A673 (cell line): ENCODE measurements at regions not wholly inside any gene's neighbourhood (a gene's known extent, or its start where the extent isn't known, plus 50 kb on each side); places are given as distances from the start of the nearest gene placed in this dataset.

Experiments
- BruUV-seq: library from RNA; stranded (reverse); fragments of 400-500 nt; replicated peaks from 2 replicates; lab custom pipeline; 2021; lab: Mats Ljungman, UMichigan
- CTCF ChIA-PET: fragments of 300-600 bp; sonication (Branson Sonifier 250); formaldehyde crosslinking; loops from one replicate; lab custom pipeline; 2022; ENCODE audit warnings: antibody characterized with exemption; lab: Charles Lee
- POLR2A ChIA-PET: fragments of 300-600 bp; sonication (Branson Sonifier 250); formaldehyde crosslinking; loops from one replicate; lab custom pipeline; 2022; ENCODE audit warnings: antibody characterized with exemption; ENCODE audit not compliant: low non-redundant PET; lab: Charles Lee
- DNase-seq: peaks from one replicate; pipeline ENCODE4 v3.0.0-alpha.2; 2015; ENCODE audit warnings: low spot score
- H3K27ac ChIP-seq: fragments of 200-600 bp; sonication (generic); 2 replicates; pipeline ENCODE4 v1.5.1; 2016; ENCODE audit warnings: mixed run types, low read depth, mild to moderate bottlenecking, mixed read lengths, antibody characterized with exemption, low read length; ENCODE audit not compliant: poor library complexity, severe bottlenecking
- H3K27me3 ChIP-seq: fragments of 200-600 bp; sonication (generic); replicated peaks from 2 replicates; pipeline ENCODE4 v1.6.1; 2017; ENCODE audit warnings: mixed run types, low read depth, mild to moderate bottlenecking, mixed read lengths, antibody characterized with exemption, low read length; ENCODE audit not compliant: insufficient read depth, poor library complexity
- H3K36me3 ChIP-seq: fragments of 200-600 bp; sonication (generic); 2 replicates; pipeline ENCODE4 v1.6.1; 2016; ENCODE audit warnings: mixed run types, mild to moderate bottlenecking, mixed read lengths, antibody characterized with exemption, low read length; ENCODE audit not compliant: insufficient read depth, poor library complexity, severe bottlenecking
- H3K4me1 ChIP-seq: fragments of 200-600 bp; sonication (generic); 2 replicates; pipeline ENCODE4 v1.6.1; 2017; ENCODE audit warnings: mixed run types, mild to moderate bottlenecking, mixed read lengths, antibody characterized with exemption, low read length; ENCODE audit not compliant: insufficient read depth, poor library complexity, severe bottlenecking
- H3K4me3 ChIP-seq: fragments of 200-600 bp; sonication (generic); 2 replicates; pipeline ENCODE4 v1.5.1; 2016; ENCODE audit warnings: low read depth, mixed run types, mild to moderate bottlenecking, mixed read lengths, low read length; ENCODE audit not compliant: poor library complexity, severe bottlenecking
- H3K9me3 ChIP-seq: fragments of 200-600 bp; sonication (generic); 2 replicates; pipeline ENCODE4 v1.6.1; 2016; ENCODE audit warnings: mixed run types, low read depth, mild to moderate bottlenecking, mixed read lengths, antibody characterized with exemption, low read length; ENCODE audit not compliant: poor library complexity, severe bottlenecking
- CTCF ChIP-seq: fragments of 300-800, 200-600 bp; sonication (generic); conservative IDR thresholded peaks from 2 replicates; pipeline ENCODE4 v1.5.1; 2017; ENCODE audit warnings: low read depth, mild to moderate bottlenecking, antibody characterized with exemption, low read length, moderate library complexity, mixed read lengths
- EZH2 ChIP-seq: fragments of 200-600 bp; sonication (generic); IDR thresholded peaks from 2 replicates; pipeline ENCODE4 v1.6.1; 2017; ENCODE audit warnings: borderline replicate concordance, low read depth, mild to moderate bottlenecking, mixed read lengths, antibody characterized with exemption, low read length; ENCODE audit not compliant: poor library complexity, severe bottlenecking
- intact Hi-C: fragments of 100-400 bp; cut with micrococcal nuclease; formaldehyde crosslinking; loops from one replicate; pipeline ENCODE4 v1.10.0; 2022; ENCODE audit not compliant: unreplicated experiment

GRCh38 chr3:82294609-82295008 lies 533.2 kb upstream of the GBE1 start:
- intact Hi-C loops: no loop called here
- CTCF ChIA-PET: no interaction called here
- no TSS peak for BruUV-seq
- POLR2A ChIA-PET: no interaction called here
- Histone ChIP-seq H3K27me3 (no peaks in the 10 kb centered on the region), H3K27ac (no peak overlapping the region), H3K4me1 (no peaks in the 10 kb centered on the region), H3K4me3 (no peak overlapping the region), H3K9me3 (no peaks in the 10 kb centered on the region), H3K36me3 (no peaks in the 10 kb centered on the region)
- DNase-seq: no peak
- TF ChIP-seq CTCF: no peak
- TF ChIP-seq EZH2: no peak

GRCh38 chr3:82293867-82294266 lies 532.4 kb upstream of the GBE1 start:
- Histone ChIP-seq H3K4me1 (no peaks in the 10 kb centered on the region), H3K27me3 (no peaks in the 10 kb centered on the region), H3K36me3 (no peaks in the 10 kb centered on the region), H3K9me3 (no peaks in the 10 kb centered on the region), H3K4me3 (no peak overlapping the region), H3K27ac (no peak overlapping the region)
- no TSS peak for BruUV-seq
- CTCF ChIA-PET: no interaction called here
- POLR2A ChIA-PET: no interaction called here
- TF ChIP-seq EZH2 (no peak), CTCF (no peak)
- intact Hi-C loops: no loop called here
- DNase-seq: no peak

- intact Hi-C loops: no loop called here
- TF ChIP-seq CTCF (no peak), EZH2 (no peak)
- Histone ChIP-seq H3K4me3 (no peak overlapping the region), H3K9me3 (no peaks in the 10 kb centered on the region), H3K4me1 (no peaks in the 10 kb centered on the region), H3K27me3 (no peaks in the 10 kb centered on the region), H3K27ac (no peak overlapping the region), H3K36me3 (no peaks in the 10 kb centered on the region)
- no peak for DNase-seq
- BruUV-seq: no TSS peak
- CTCF ChIA-PET: no interaction called here
- POLR2A ChIA-PET: no interaction called here
Observed at GRCh38 chr3:82293435-82293834, 532.0 kb upstream of the GBE1 start.
